ENCODE measurements at regions not wholly inside any gene's neighbourhood (a gene's known extent, or its start where the extent isn't known, plus 50 kb on each side); places are given as distances from the start of the nearest gene placed in this dataset.
A peak's percentile ranks its signal among the peaks of the same experiment; 100 is the strongest.

GRCh38 chr19:31554360-31554759 lies 205.1 kb upstream of the TSHZ3 start:
- no peak overlapping the region for H3K4me3 ChIP-seq (ENCODE audit: low read depth, poor library complexity, severe bottlenecking)

GRCh38 chr19:31555634-31556215 lies 206.5 kb upstream of the TSHZ3 start:
- no peak overlapping the region for H3K4me3 ChIP-seq (ENCODE audit: low read depth, poor library complexity, severe bottlenecking)
- TF ChIP-seq POLR2A (IDR thresholded peaks at IDR 0.05) (no peak), CTCF (IDR thresholded peaks at IDR 0.05) (no peak)
- intact Hi-C loops (cut with DNase I; ENCODE audit: low total_unique reads): no loop called here
- no peak for DNase-seq (ENCODE audit: low spot score in 2 of 2)
- 62 to 63% methylated on average over 8 of the region's 8 CpGs for WGBS, 2 donors

More at GRCh38 chr19:31554360-31554759, 205.1 kb upstream of the TSHZ3 start:
- no peak for DNase-seq (ENCODE audit: low spot score in 2 of 2)
- WGBS, 2 donors: 74 to 80% methylated on average over 9 of the region's 9 CpGs
- no peak for TF ChIP-seq POLR2A (IDR thresholded peaks at IDR 0.05)
- no peak for TF ChIP-seq CTCF (IDR thresholded peaks at IDR 0.05)
- intact Hi-C loops (cut with DNase I; ENCODE audit: low total_unique reads): no loop called here

GRCh38 chr19:31559494-31559893 lies 210.3 kb upstream of the TSHZ3 start:
- DNase-seq (ENCODE audit: low spot score in 2 of 2): peak in 1 of 2 donors; percentile 3
- TF ChIP-seq CTCF (IDR thresholded peaks at IDR 0.05): no peak
- TF ChIP-seq POLR2A (IDR thresholded peaks at IDR 0.05): no peak
- WGBS, 2 donors: 95 to 97% methylated on average over 3 of the region's 3 CpGs
- H3K4me3 ChIP-seq (ENCODE audit: low read depth, poor library complexity, severe bottlenecking): no peak overlapping the region
- intact Hi-C loops (cut with DNase I; ENCODE audit: low total_unique reads): no loop called here

- 82 to 89% methylated on average over 22 of the region's 22 CpGs for WGBS, 2 donors
- intact Hi-C loops (cut with DNase I; ENCODE audit: low total_unique reads): no loop called here
- no peak overlapping the region for H3K4me3 ChIP-seq (ENCODE audit: low read depth, poor library complexity, severe bottlenecking)
- TF ChIP-seq CTCF (IDR thresholded peaks at IDR 0.05) (no peak), POLR2A (IDR thresholded peaks at IDR 0.05) (no peak)
- peak in 1 of 2 donors; percentile 75 for DNase-seq (ENCODE audit: low spot score in 2 of 2)
Measured at GRCh38 chr19:31560086-31561060, 211.1 kb upstream of the TSHZ3 start.

DNA sequence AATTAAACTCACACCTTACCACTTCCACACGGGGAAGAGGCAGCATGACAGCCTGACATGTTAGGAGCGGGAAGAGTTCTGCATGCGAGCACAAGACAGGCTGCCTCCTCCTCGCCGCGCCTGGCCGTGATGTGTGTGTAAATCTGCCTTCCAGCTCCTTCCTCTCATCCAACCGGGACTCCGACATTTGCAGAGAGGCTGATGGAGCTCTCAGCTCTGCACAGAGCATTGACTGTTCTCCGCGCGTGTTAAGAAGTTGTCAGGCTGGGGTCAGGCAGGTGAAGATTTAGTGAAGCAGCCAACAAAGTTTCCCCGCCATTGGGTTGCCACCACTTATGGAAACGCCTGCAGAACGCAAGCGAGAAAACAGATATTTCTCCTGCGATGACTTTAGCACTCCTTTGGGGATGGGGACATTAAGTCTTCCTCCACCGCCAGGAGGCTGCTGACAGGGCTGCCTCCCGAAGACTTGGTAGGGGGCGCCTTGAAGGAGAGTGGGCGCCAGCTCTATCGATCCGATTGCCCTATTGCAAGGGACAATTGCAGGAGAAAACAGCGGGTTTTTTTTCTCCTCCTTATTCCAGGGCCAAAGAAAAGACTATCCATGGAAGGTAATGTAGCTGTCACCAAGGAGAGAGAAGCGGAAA lies 213.9 kb upstream of the TSHZ3 start:
- no peak overlapping the region for H3K4me3 ChIP-seq (ENCODE audit: low read depth, poor library complexity, severe bottlenecking)
- TF ChIP-seq POLR2A (IDR thresholded peaks at IDR 0.05) (no peak), CTCF (IDR thresholded peaks at IDR 0.05) (no peak)
- WGBS, 2 donors: 90 to 93% methylated on average over 25 of the region's 25 CpGs
- peak in 1 of 2 donors; percentile 71 for DNase-seq (ENCODE audit: low spot score in 2 of 2)
- intact Hi-C loops (cut with DNase I; ENCODE audit: low total_unique reads): no loop called here
